ENCODE measurements at regions not wholly inside any gene's neighbourhood (a gene's known extent, or its start where the extent isn't known, plus 50 kb on each side); places are given as distances from the start of the nearest gene placed in this dataset.

DNA sequence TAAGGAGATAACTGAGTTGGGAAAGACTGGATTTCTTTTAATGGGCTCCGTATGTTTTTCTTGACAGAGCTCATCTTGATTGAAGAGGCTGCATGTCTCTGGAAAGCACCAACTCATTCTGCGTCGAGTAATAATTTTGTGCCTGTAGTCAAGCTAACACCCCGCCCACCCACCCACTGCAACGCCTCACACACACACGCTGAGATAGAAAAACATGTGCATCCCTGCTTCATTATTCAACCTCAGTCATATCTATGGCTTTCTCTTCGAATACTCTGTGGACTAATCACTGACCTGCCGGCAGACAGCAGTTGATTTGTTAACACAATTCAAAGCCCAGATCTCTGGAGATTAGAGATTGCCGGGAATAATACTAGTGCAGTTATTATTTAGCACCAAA, 220.2 kb upstream of the TOM1L1 start:
- TF ChIP-seq RAD21 (IDR thresholded peaks at IDR 0.05; ENCODE audit: low read depth) = no peak
- no peak for TF ChIP-seq YY1 (IDR thresholded peaks at IDR 0.05; ENCODE audit: low read depth)
- no peak for TF ChIP-seq EGR1 (IDR thresholded peaks at IDR 0.05)
- no peak for TF ChIP-seq FOXM1 (IDR thresholded peaks at IDR 0.05; ENCODE audit: borderline replicate concordance, low read depth)
- no peak for TF ChIP-seq EP300 (IDR thresholded peaks at IDR 0.05; ENCODE audit: borderline replicate concordance)
- TF ChIP-seq CREB1 (IDR thresholded peaks at IDR 0.05; ENCODE audit: low read depth) = no peak
- TF ChIP-seq TEAD4 (IDR thresholded peaks at IDR 0.05) = no peak
- TF ChIP-seq, protein P1, sequence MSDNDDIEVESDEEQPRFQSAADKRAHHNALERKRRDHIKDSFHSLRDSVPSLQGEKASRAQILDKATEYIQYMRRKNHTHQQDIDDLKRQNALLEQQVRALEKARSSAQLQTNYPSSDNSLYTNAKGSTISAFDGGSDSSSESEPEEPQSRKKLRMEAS (IDR thresholded peaks at IDR 0.05) = no peak

Data from Ishikawa (cell line).